ENCODE measurements at regions not wholly inside any gene's neighbourhood (a gene's known extent, or its start where the extent isn't known, plus 50 kb on each side); places are given as distances from the start of the nearest gene placed in this dataset.

- TF ChIP-seq, protein P1, sequence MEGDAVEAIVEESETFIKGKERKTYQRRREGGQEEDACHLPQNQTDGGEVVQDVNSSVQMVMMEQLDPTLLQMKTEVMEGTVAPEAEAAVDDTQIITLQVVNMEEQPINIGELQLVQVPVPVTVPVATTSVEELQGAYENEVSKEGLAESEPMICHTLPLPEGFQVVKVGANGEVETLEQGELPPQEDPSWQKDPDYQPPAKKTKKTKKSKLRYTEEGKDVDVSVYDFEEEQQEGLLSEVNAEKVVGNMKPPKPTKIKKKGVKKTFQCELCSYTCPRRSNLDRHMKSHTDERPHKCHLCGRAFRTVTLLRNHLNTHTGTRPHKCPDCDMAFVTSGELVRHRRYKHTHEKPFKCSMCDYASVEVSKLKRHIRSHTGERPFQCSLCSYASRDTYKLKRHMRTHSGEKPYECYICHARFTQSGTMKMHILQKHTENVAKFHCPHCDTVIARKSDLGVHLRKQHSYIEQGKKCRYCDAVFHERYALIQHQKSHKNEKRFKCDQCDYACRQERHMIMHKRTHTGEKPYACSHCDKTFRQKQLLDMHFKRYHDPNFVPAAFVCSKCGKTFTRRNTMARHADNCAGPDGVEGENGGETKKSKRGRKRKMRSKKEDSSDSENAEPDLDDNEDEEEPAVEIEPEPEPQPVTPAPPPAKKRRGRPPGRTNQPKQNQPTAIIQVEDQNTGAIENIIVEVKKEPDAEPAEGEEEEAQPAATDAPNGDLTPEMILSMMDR (conservative IDR thresholded peaks at IDR 0.05) = no peak
- TF ChIP-seq EZH2 (IDR thresholded peaks at IDR 0.05; ENCODE audit: low read depth) = no peak
These were observed 556.2 kb upstream of the PCDH10 start for GRCh38 chr4:132592850-132593249.

Data from PC-9 (cell line).